Stimulated activated CD8-positive, alpha-beta memory T cell treated with anti-CD3 and anti-CD28 coated beads, Interleukin-4, amount 100 ng/mL, for 4 hours (primary cell): ENCODE measurements at regions not wholly inside any gene's neighbourhood (a gene's known extent, or its start where the extent isn't known, plus 50 kb on each side); places are given as distances from the start of the nearest gene placed in this dataset.
"Not testable (repeated sequence)": the region's sequence is repeated elsewhere in the genome, so short reads cannot be mapped to it uniquely, and the experiment has no call there.

Experiments used
- DNase-seq, 2 donors: peaks; one replicate each; pipeline ENCODE4 v3.0.0-alpha.2; 2020; ENCODE audit warnings: low read depth in 2 of 2, low spot score in 1 of 2

DNA sequence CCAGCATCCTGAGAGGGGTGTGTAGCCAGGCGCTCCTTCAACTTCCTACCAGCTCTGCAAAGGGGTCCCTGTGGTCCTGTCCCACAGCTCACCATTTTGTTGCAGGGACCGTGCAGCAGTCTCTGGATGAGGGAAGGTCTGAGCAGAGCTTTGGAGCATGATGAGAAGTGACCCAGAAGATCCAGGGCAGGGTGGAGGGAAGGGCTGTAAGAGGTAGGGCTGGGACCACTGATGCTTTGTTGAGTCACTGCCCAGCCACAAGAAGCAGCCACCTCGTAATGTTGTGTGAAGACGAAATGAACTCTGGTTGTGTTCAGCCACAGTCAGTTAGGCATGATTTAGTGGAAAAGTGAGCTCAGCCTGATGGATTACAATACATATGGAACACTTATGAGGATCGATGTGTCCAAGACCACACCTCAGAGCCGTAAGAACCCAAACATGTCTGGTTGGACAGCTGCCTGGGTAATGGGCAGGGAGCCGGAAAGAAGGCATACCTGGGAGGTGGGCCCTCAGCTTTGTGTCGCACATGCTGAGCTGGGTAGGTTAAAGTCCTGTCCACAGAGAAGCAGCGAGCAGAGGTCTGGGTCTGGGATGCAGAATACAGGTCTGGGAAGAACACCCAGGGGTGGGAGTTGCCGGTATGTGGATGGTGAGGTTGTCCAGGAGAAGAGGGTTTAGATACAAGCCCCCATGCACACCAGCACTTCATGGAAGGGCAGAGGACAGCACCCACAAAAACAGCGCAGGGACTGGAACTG, 250.1 kb downstream of the GADD45G start:
- DNase-seq: no peak

DNA sequence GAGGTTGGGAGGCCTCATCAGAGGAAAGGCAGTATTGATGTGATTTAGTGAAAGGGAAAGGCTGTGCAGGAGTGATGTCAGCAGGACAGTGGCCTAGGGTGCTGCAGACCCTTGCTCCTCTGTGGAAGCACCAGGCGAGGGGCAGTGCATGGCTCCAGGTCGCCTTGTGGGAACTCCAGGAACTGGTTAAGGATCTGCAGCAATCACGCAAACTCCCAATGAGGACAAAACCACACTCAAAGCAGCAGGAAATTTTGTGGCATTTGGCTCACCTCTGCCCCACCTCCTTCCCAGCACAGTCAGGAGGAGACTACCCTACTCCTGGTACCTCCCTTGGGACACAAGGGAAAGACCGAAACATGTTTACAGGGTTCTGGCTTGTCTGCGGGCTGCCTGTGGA, 251.5 kb downstream of the GADD45G start:
- DNase-seq: not testable (repeated sequence)

DNA sequence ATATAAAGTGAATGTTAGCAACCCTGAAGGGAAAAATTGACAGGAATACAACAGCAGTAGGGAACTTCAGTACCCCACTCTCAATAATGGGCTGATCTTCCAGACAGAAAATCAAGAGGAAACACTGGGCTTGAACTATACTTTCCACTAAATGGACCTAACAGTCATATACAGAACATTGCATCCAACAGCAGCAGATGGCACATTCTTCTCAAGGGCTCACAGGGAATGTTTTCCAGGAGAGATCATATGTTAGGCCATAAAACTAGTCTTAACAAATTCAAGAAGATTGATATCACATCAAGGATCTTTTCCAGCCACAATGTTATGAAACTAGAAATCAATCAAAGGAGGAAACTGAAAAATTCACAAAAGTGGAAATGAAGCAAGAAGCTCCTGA, 252.1 kb downstream of the GADD45G start:
- not testable (repeated sequence) for DNase-seq

DNA sequence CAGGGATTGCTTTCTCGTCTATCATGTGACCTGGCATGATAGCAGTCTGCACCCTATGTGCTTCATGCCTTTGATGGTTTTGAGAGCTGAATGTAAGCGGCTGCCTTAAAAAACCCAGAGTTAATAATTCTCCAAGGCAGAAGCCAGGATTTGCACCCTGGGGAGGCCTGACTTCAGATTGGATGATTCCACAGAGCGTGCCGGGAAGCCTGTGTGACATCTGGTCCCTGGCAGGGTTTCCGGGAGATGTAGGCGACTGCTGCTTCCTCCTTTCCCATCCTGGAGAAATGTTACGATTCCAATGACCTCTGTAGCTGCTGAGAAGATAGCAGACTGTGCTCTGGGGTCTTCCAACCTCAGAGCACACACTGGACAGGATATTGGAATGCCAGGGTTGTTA, 255.0 kb downstream of the GADD45G start:
- not testable (repeated sequence) for DNase-seq

DNA sequence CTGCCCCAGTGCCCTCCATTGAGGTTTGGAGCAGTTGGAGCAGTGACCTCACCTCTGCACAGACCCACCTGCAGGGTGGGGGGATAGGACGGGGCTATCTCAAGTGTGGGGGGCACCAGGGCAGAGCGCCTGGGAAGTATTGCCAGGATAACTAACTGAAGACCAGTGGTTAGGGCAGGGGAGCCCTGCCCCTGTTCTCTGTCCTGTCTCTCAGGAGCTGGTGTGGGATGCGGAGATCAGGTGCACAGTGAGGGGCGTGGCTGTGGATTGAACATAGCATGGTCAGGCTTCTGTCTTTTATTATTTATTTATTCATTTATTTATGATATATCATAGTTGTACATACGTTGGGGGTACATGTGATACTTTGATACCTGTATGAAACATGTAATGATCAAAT, 256.6 kb downstream of the GADD45G start:
- not testable (repeated sequence) for DNase-seq

DNA sequence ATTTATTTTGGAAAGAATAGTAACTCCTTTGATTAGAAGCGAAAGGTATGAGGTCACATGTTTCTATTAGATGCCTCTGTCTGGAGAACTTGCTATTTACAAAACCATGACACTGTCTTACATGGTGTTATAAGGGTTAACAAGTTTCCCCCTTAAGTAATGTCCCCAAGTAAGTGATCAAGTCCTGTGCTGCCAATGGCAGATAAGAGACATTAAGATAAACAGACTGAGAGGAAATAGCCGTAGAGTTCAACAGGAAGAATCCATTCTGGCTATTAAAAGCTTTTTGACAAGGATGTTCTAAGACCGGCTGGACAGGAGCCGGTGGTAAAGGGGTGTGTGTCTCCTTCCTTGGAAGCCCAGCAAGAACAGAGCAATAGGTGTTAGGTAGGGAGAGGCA, 257.5 kb downstream of the GADD45G start:
- no peak for DNase-seq

DNA sequence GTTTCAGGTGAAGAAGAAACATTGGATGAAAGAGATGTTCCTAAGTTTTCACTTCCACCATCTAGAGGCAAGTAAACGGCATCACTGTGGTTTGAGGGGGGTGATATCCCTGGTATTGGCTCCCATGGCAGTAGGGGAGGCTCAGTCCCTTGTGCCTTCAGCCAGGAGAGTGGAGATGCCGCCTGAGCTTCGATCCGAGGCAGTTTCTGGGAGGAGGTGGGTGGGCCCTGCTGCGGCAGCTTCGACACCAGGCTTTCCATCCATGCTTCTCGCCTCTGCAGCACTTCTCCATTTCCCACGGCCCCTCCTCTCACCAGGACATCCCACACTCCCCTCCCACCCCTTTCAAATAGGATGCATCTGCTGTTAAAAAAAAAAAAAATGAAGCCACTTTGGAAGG, 258.3 kb downstream of the GADD45G start:
- no peak for DNase-seq

DNA sequence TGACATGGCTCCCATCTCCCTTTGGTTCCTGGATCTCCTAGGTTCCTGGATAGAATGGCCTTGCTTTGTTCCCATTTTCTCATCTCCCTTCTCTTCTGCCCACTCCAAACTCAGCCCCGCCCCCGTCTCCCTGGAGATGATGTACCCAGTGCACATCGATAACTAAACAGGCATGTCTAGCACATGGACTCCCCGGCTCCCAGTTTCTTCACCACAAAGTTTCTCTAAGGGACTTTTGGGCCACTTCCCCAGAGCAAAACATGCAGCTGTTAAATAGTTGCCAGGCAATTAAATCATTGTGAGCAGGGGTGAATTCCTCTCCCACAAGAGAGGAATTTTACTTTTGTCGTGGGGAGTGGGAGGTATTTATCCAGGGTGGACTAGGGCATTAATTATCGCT, 259.0 kb downstream of the GADD45G start:
- no peak for DNase-seq

DNA sequence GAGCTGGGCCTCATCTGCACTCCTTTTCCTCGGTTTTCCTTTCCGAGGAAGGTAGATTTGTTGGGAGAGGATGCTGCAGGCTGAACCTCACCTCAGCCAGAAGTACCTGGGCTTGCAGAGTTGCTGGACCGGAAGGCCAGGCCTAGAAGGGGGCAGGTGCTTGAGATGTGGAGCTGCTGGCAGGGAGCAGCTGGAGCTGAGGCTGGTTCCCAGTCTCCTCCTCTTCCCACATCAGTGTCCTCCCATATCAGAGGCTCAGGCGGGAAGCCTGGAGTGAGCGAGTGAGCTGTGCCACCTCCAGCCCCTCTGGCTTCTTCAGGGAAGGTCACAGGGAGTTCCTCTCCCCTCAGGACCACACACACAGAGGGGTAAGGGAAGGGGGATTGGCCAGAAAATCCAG, 259.4 kb downstream of the GADD45G start:
- no peak for DNase-seq

DNA sequence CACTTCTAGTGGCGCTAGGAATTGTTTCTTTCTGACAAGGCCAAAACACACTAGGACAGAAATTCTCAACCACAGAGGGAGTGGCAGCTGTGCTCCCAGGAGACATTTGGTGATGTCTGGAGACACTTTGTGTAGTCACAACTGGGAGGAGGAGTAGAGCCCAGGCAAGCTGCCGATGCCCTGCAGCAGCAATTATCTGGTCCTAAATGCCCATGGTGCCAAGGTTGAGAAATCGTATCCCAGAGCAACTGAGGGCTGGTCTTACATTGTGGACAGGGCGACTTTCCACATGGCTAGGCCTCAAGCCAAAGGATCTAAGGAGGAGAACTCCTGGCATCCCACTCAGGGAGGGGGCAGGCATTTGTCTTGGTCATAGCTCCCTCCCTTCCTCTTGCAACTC, 259.9 kb downstream of the GADD45G start:
- no peak for DNase-seq

DNA sequence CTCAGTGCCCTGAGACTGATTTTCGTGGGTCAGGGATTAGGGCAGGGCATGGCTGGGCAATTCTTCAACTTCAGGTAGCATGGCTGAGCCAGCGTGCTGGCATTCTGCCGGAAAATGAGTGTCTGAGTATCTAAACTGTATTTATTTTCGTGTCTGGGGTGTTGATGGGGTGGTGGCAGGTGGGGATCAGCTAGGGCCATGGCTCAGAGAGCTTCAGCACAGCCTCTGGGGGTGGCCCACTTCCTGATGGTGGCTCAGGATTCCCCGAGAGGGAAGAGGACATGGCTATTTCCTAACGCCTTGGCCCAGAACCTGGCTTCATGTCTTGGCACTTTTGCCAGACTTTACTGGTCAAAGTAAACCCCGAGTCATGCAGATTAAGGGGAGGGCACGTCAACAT, 260.5 kb downstream of the GADD45G start:
- no peak for DNase-seq

DNA sequence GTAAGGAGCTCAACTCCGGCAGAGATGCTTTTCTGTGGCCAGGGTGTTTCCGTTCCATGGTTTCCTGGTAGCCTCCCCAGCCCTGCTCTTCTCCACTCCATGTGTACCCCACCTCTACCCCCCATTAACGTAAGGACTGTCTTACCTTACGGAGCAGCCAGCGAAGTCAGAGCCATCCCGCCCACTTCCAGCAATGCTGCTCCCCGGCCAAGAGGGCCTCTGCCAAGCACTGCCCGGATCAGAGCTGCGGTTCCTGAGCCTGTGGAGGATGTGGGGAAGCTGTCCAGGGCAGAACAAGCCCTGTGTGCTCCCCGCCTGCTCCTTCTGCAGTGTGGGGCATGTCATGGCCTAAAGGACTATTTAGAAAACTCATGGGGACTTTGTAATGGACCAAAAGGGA, 261.2 kb downstream of the GADD45G start:
- DNase-seq: no peak

DNA sequence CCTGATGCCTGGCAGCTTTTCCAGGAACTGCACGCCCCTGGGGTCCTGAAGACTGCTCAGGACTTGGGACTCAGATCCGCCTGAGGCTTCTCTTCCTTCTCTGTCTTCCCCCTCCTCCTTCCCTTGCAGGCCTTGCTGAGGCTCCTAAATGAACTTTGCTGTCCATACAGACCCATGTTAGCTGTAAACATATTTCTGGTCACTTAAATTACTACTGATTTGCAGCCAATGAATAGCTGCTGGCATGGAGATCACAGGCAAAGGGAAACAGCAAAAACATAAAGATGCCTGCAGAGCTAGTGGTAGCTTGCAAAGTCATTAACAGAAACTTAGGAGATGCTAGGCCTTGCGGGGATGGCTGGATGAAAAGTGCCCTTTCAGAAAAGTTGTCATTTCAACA, 261.9 kb downstream of the GADD45G start:
- no peak for DNase-seq

DNA sequence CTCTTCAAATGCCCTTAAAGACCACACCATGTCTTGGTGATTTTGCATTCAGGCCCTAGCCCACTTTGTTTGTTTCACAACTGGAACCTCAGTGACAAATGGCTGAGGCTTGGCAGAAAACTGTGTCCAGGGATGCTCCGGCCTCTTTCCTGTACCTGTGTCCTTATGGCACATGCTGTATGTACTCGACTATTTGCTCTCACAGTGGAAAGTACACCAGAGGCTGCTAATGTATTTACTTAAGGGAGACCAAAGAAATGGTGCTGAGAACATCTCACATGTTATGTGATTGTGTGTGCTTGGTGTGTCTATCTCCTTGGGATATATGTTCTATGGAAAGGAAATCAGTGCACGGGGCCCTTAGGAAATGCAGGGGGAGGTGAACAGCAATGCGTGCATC, 263.3 kb downstream of the GADD45G start:
- no peak for DNase-seq

DNA sequence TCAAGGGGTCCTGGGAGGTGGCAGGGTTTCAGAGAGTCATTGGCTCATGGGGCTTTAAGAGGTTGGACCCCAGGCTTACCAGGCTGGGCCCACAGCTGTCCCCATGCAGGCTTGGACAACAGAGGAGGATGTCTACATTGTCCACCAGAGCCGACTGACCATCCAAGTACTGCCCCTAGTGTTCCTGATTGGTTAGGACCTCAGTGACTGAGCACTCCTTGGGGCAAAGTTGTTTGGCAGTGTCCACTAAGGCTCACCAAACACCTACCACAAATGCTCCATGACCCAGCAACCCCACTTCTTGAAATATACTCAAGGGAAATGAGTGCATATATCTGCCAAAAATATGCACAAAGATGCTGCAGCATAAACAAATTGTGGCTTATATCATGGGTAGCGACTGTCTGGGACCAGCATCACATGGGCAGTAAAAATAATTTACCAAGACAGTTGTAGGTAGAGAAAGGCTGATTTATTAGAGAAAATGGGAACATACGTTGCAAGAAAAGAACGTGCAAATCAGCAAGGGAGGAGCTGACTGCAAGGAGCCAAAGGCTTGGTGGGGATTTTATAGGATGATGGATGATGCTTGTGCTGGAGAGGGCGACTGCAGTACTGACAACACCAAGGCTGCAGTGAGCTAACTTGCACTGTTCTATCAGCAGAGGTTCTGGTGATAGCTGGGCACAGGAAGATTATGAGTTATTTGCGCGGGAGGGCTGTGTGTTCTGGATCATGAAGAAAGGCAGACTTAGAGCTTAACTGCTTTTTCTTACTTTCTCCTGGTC, 265.2 kb downstream of the GADD45G start:
- no peak for DNase-seq

DNA sequence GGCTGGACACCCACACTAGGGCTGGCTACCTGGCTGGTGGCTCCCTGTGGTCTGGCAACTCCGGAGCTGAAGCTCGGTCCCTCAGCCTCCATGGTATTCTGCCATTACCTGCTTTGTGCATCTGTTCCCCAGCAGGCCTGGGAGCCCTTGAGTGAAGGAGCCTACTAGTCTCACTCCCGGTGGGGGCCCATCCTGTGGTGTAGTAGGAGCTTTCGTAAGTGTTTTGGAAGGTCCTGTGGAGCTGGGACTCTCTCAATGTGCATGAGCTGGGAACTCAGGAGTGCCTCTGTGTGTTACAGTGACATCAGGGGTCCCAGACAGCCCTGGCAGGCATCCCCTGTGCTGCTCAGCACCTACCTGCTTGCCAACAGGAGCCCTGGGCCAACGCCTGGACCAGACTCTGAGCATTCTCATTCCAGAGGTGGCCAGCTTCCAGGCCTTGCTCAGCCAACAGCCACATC, 267.1 kb downstream of the GADD45G start:
- DNase-seq: no peak

DNA sequence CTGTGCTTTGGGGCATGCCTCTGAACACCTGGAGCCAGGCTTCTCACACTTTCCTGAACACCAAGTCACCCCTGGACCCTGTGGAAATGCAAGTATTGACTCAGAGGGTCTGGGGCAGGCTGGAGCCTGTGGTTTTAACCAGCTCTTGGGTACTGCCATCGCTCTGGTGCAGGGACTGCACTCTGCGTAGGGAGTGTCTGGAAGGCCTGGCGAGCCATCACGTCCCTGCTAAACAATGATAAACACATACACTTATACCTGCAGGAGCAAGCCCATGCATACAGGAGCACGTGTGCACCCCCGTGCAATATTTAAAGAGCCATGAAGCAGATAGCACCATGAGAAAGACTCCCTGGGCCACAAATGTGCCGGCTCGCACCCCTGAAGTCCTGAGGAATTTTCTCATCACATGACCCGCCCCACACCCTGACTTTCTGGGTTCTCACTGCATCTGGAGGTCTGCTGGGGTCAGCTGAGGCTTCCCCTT, 267.7 kb downstream of the GADD45G start:
- DNase-seq: no peak

DNA sequence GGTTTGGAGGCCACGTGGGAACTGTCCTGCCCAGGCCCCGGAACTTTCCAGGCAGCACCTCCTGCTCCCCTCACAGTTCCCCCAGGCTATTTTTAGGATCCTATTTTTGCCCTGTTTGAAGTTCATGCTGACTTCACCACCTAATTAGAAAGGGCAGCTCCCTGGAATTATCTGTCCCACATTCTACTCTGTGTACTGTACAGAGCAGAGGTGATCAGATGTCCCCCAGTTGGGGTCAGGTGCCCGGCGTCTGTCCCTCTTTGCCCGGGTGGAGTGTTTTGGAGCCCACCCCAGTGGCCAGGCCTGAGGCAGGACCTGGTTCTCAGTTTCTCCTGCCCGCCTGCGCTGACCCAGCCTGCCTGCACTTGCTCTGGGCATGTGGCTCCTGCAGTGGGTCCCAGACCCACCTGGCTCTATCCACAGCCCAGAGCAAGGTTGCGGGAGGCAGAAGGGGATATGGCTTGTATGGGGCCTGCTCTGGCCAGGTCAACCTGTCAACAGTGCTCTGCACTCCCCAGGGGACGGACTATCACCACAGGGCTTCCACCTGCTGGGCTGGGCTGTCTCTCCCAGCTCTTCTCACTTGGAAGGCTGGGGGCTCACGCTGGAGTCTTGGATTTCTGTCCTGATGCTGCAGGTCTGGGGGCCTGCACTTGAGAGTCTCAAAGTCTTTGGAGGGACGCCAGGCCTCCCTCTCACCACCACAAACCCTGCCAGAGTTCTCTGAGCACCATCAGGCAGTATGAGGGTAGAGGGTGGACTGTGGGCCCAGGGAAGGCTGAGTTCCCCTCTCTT, 268.3 kb downstream of the GADD45G start:
- no peak for DNase-seq

DNA sequence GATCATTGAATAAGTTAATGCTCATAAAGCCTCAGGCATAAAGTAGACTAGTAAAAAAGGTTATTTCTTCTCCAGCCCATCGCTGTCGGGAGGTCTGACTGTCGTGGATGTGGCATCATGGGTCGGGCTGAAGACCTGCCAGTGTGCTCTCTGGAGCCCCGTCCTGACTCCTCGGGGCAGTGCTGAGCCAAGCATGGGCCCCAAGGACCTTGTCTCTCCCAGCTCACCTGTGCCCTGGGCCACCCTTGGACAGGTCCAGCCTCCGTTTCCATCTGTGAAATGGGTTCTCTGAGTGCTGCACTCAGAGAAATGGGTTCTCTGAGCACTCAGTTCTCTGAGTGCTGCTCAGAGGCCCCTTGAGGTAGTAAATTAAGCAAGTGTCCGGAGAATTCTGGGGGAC, 269.0 kb downstream of the GADD45G start:
- no peak for DNase-seq

DNA sequence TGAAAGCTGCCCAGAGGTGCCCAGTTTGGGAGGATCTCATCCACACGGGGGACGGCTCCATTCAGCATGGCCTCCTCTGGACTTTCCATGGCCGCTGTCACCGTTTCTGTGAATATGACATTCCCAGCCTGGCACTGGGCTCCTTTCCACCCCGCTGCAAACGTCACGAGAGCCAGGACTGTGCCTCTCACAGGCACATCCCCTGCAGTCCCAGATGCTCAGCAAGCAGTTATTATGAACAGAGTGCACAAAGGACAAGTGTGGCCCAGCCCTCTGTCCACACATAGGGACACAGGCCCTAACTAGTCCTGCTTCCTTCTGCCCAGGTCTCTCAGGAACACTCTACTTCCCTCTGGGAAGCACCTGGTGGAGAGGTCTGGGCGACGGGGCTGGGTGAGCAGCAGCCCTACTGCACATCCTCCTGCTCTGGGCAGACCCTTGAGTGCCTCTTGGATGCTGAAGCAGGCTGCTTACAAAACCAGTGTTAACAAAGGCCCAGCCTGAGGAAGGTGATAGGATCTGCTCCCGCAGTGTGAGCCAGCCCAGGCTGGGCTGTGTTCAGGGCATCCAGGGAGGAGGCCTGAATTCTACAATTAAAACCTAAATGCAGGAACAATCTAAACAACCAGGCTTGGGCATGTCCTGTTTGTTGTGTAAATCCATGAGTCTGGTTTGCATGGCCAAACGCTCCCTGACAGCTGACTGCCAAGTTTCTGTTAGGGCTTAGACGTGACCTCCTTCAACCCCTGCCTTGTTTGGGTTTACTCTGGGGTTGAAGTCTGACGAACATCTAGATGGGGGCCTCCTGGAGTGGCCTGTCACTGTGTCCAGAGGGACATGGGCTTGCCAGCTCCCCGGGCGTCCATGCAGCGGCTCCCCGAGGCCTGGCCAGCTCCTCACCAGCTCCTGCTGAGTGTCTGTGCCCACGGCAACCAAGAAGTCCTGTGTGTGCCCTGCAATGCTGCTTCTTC, 269.8 kb downstream of the GADD45G start:
- no peak for DNase-seq
